Nephron progenitor cell (in vitro differentiated cells): ENCODE measurements at regions not wholly inside any gene's neighbourhood (a gene's known extent, or its start where the extent isn't known, plus 50 kb on each side); places are given as distances from the start of the nearest gene placed in this dataset.
"Not testable (repeated sequence)": the region's sequence is repeated elsewhere in the genome, so short reads cannot be mapped to it uniquely, and the experiment has no call there.

ENCODE experiments used
- DNase-seq: peaks from one replicate; pipeline ENCODE4 v3.0.0; 2021
- H3K27ac Mint-ChIP-seq: 2 replicates; pipeline ENCODE4 v1.8.0; 2021; ENCODE audit warnings: mild to moderate bottlenecking, moderate library complexity, mixed read lengths
- H3K27me3 Mint-ChIP-seq: 2 replicates; pipeline ENCODE4 v1.8.0; 2021; ENCODE audit warnings: mild to moderate bottlenecking, low read depth, mixed read lengths; ENCODE audit not compliant: poor library complexity
- H3K36me3 Mint-ChIP-seq: 2 replicates; pipeline ENCODE4 v1.8.0; 2021; ENCODE audit warnings: low read depth, mixed read lengths
- H3K4me1 Mint-ChIP-seq: 2 replicates; pipeline ENCODE4 v1.8.0; 2021; ENCODE audit warnings: mixed read lengths
- H3K4me3 Mint-ChIP-seq: 2 replicates; pipeline ENCODE4 v1.8.0; 2021; ENCODE audit warnings: mild to moderate bottlenecking, moderate library complexity, mixed read lengths
- H3K9me3 Mint-ChIP-seq: 2 replicates; pipeline ENCODE4 v1.8.0; 2021; ENCODE audit warnings: mild to moderate bottlenecking, moderate library complexity, mixed read lengths
- TF ChIP-seq, protein P1 (sequence below): fragments of 200-600 bp; sonication (generic); IDR thresholded peaks from 2 replicates; pipeline ENCODE4 v1.5.0; 2021; ENCODE audit warnings: antibody characterized with exemption

DNA sequence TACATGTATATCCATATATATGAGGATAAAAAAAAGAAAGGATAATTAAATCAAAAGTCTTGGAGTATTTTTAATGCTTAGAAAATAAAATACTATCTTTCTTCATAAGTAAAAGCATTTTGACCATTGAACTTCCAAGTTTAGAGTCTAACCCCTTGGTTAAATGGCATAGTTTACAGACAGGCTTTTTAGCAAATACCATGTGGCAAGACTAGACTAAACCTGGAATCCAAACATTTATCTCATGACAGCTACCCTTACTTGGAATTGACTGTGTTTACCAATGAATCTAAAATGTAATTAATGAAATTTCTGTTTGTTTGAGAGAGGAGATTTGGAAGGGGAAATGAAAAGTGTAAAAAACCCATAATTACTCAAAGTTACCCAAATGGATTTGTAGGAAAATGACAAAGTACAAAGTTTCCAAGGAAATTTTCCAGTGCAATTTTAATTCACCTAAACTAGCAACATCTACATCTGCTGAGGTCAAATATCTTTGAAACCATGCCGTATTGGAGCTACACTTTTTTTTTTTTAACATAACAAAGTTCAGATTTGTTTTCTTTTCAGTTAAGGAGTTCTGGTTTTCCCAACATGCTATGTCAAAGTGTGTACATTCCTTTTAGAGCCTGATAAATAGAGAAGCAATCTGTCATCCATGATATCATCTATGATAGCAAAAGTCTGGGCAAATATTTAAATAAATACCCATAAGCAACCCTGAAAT lies 272.1 kb upstream of the DAB2 start:
- Mint-ChIP-seq H3K4me3 (no peak overlapping the region), H3K27ac (no peak overlapping the region), H3K36me3 (no peaks in the 10 kb centered on the region), H3K4me1 (no peaks in the 10 kb centered on the region), H3K27me3 (no peaks in the 10 kb centered on the region), H3K9me3 (no peaks in the 10 kb centered on the region)
- TF ChIP-seq, protein P1, sequence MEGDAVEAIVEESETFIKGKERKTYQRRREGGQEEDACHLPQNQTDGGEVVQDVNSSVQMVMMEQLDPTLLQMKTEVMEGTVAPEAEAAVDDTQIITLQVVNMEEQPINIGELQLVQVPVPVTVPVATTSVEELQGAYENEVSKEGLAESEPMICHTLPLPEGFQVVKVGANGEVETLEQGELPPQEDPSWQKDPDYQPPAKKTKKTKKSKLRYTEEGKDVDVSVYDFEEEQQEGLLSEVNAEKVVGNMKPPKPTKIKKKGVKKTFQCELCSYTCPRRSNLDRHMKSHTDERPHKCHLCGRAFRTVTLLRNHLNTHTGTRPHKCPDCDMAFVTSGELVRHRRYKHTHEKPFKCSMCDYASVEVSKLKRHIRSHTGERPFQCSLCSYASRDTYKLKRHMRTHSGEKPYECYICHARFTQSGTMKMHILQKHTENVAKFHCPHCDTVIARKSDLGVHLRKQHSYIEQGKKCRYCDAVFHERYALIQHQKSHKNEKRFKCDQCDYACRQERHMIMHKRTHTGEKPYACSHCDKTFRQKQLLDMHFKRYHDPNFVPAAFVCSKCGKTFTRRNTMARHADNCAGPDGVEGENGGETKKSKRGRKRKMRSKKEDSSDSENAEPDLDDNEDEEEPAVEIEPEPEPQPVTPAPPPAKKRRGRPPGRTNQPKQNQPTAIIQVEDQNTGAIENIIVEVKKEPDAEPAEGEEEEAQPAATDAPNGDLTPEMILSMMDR: no peak
- no peak for DNase-seq

DNA sequence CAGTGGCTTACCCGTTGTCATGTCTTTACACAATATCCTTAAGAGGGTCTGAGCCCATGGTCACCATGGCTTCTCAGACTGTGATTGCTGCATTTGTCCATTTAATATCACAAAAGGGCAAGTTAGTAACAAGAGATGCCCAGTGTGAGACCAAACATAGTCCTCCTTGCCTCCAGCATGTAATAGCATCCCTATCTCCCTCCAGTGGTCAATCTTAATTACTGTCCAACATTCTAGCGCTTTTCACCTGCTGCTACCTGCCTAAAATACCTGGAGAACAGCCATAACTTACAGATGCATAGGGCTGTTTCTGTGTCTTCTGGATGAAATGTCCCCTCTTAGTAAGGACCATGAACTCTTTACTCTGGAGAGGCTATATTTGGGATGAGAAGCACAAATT lies 267.2 kb upstream of the DAB2 start:
- no peaks in the 10 kb centered on the region for H3K4me1 Mint-ChIP-seq
- TF ChIP-seq, protein P1: no peak
- H3K36me3 Mint-ChIP-seq: peaks cover 4% of the 10 kb centered on the region
- no peak overlapping the region for H3K27ac Mint-ChIP-seq
- H3K9me3 Mint-ChIP-seq: peaks cover 16% of the 10 kb centered on the region
- no peak for DNase-seq
- H3K4me3 Mint-ChIP-seq: no peak overlapping the region
- H3K27me3 Mint-ChIP-seq: no peaks in the 10 kb centered on the region

DNA sequence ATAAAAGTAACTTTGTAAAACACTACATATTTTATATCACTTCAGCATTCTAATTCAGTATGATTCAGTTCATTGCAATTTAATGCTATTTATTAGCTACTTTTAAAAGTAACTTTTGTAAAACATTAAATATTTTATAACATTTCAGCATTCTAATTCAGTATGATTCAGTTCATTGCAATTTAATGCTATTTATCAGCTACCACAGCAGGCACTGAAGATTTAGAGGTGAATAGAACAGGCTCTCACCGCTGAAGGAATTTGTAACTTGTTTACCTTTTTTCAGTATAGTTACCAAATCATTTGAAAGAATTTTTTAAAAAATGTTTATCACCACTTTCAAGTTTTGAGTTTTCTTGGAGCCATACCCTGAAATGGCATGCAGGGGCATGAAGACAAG lies 266.4 kb upstream of the DAB2 start:
- TF ChIP-seq, protein P1: no peak
- Mint-ChIP-seq H3K27ac (no peak overlapping the region), H3K4me1 (no peaks in the 10 kb centered on the region), H3K36me3 (peaks cover 4% of the 10 kb centered on the region), H3K9me3 (peaks cover 16% of the 10 kb centered on the region), H3K4me3 (no peak overlapping the region), H3K27me3 (no peaks in the 10 kb centered on the region)
- DNase-seq: no peak

DNA sequence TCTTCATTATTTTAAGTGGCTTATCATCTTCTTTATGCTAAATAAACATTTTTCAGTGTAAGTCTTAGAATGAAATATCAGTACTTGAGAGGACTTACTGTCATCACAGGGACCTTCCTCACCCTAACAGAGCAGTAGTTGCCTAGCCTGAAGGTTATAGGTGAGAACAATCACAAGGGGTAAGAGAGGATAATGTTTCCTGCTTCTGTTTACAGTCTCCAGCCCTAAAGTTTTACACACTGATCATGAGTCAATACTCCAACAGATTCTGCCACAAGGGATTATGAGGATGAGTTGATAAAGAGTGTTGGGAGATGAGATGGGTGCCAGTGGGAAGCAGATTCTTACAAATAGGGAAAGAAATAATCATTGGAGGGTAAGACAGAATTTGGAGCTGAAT lies 265.1 kb upstream of the DAB2 start:
- no peaks in the 10 kb centered on the region for H3K27me3 Mint-ChIP-seq

DNA sequence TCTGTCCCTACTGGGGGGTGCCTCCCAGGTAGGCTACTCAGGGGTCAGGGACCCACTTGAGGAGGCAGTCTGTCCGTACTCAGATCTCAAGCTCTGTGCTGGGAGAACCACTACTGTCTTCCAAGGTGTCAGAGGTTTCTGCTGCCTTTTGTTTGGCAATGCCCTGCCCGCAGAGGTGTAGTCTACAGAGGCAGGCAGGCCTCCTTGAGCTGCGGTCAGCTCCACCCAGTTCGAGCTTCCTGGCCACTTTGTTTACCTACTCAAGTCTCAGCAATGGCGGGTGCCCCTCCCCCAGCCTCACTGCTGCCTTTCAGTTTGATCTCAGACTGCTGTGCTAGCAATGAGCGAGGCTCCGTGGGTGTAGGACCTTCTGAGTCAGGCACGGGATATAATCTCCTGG lies 263.1 kb upstream of the DAB2 start:
- not testable (repeated sequence) for H3K4me3 Mint-ChIP-seq, H3K27ac Mint-ChIP-seq, H3K36me3 Mint-ChIP-seq, H3K27me3 Mint-ChIP-seq, DNase-seq, H3K4me1 Mint-ChIP-seq
- peaks cover 20% of the 10 kb centered on the region for H3K9me3 Mint-ChIP-seq

More for the DNA sequence above, 265.1 kb upstream of the DAB2 start:
- Mint-ChIP-seq H3K4me3 (no peak overlapping the region), H3K27ac (no peak overlapping the region), H3K9me3 (peaks cover 20% of the 10 kb centered on the region), H3K4me1 (no peaks in the 10 kb centered on the region), H3K36me3 (peaks cover 4% of the 10 kb centered on the region)
- DNase-seq: no peak
- TF ChIP-seq, protein P1: no peak

DNA sequence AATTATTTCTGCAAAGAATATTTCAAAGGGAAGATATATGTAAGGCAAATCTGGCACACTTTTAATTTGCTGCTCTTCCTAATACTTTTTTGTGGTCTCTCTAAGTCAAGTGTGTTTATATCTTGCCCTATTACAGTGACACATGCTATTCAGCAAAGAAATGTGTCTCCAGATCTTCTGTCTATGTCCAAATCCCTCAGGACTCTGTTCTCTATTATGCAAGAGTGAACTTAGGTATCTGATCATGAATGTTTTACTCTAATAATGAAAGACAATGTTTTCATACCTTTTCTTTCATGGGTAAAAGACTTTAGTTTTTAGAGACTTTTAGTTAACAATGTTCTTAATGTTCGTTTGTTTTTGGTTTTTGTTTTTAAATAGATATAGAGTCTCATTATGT lies 255.4 kb upstream of the DAB2 start:
- TF ChIP-seq, protein P1: no peak
- DNase-seq: no peak
- Mint-ChIP-seq H3K27me3 (no peaks in the 10 kb centered on the region), H3K4me1 (no peaks in the 10 kb centered on the region), H3K9me3 (peaks cover 4% of the 10 kb centered on the region), H3K27ac (no peak overlapping the region), H3K36me3 (no peaks in the 10 kb centered on the region), H3K4me3 (no peak overlapping the region)
